ENCODE measurements at regions not wholly inside any gene's neighbourhood (a gene's known extent, or its start where the extent isn't known, plus 50 kb on each side); places are given as distances from the start of the nearest gene placed in this dataset.
"Not testable (repeated sequence)": the region's sequence is repeated elsewhere in the genome, so short reads cannot be mapped to it uniquely, and the experiment has no call there.

DNA sequence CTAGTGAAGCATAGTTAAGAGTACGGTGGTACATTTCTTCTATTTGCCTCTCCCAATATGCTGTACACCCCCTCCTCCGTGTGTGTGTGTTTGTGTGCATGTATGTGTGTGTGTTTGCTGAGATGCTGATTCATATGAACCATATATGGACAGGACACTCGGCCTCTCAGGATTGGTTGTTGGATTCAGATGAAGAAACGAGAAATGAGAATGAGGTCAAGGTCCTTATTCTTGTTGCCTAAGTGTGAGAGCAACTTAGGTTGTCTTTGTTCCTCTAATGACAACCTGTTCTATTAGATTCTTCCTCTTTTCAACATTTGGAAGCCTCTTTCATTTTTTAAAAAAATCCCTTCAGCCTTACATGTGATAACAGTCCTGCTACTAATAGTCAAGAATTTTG, 1387.6 kb downstream of the STIM2 start:
- no peak overlapping the region for H3K4me3 ChIP-seq (ENCODE audit: low read length)
- DNase-seq (ENCODE audit: low read depth, low spot score): no peak

DNA sequence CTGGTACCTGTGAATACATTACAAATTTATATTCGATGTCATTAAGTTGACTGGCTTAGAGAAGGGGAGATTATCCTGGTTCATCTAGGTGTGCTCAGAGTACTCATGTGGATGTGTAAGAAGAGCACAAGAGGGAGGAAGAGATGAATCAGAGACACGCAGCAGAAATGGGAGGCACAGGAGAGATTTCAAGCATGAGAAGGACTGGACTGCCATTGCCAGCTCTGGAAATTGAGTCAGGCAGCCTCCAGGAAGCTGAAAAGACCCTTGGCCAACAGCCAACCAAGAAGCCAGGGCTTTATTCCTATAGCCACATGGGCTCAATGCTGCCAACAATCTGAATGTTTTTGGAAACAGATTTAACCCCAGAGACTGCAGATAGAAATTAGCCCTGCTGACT, 1390.0 kb downstream of the STIM2 start:
- H3K4me3 ChIP-seq (ENCODE audit: low read length): no peak overlapping the region
- DNase-seq (ENCODE audit: low read depth, low spot score): no peak

GRCh38 chr4:28251831-28252230, 1391.2 kb downstream of the STIM2 start:
- DNase-seq (ENCODE audit: low read depth, low spot score): no peak

GRCh38 chr4:28254003-28254402, 1393.4 kb downstream of the STIM2 start:
- DNase-seq (ENCODE audit: low read depth, low spot score): no peak
- no peak overlapping the region for H3K4me3 ChIP-seq (ENCODE audit: low read length)

More at GRCh38 chr4:28251831-28252230, 1391.2 kb downstream of the STIM2 start:
- no peak overlapping the region for H3K4me3 ChIP-seq (ENCODE audit: low read length)

DNA sequence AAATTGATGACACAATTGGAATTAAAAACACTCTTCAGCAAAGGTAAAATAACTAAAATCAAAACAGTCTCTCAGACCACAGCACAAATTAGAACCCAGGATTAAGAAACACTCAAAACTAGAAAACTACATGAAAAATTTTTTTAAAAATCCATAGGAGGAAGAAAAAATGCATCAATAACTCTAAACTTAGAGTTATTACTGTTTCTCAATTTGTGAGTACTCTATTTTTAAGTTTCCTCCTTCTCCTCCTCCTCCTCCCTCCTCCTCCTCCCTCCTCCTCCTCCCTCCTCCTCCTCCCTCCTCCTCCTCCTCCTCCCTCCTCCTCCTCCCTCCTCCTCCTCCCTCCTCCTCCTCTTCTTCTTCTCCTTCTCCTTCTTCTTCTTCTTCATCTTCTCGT, 1395.7 kb downstream of the STIM2 start:
- H3K4me3 ChIP-seq (ENCODE audit: low read length): no peak overlapping the region
- no peak for DNase-seq (ENCODE audit: low read depth, low spot score)

- DNase-seq (ENCODE audit: low read depth, low spot score): no peak
- no peak overlapping the region for H3K4me3 ChIP-seq (ENCODE audit: low read length)
These were observed 1399.3 kb downstream of the STIM2 start for GRCh38 chr4:28259951-28260350.

GRCh38 chr4:28267166-28267565, 1406.5 kb downstream of the STIM2 start:
- no peak overlapping the region for H3K4me3 ChIP-seq (ENCODE audit: low read length)
- no peak for DNase-seq (ENCODE audit: low read depth, low spot score)

DNA sequence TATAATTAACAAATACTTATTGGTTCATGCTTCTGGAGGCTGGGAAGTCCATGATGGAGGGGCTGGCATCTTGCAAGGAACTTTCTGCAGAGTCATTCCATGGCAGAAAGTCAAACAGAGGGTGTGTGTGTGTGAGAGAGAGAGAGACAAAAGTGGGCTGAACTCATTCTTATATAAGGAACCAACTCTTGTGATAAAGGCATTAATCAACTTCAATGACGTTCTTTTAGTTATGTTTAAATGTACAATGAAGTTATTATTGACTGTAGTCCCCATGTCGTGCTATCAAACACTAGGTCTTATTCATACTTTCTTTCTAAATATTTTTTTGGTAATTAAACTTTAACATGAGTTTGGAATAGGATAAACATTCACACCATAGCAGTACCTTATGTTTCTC, 1408.8 kb downstream of the STIM2 start:
- H3K4me3 ChIP-seq (ENCODE audit: low read length): no peak overlapping the region
- no peak for DNase-seq (ENCODE audit: low read depth, low spot score)

- H3K4me3 ChIP-seq (ENCODE audit: low read length): no peak overlapping the region
- DNase-seq (ENCODE audit: low read depth, low spot score): no peak
These were observed 1417.3 kb downstream of the STIM2 start for GRCh38 chr4:28277931-28278330.

- no peak overlapping the region for H3K4me3 ChIP-seq (ENCODE audit: low read length)
- DNase-seq (ENCODE audit: low read depth, low spot score): no peak
These were observed 1418.0 kb downstream of the STIM2 start for GRCh38 chr4:28278676-28279075.

GRCh38 chr4:28279249-28279648, 1418.6 kb downstream of the STIM2 start:
- DNase-seq (ENCODE audit: low read depth, low spot score): no peak

DNA sequence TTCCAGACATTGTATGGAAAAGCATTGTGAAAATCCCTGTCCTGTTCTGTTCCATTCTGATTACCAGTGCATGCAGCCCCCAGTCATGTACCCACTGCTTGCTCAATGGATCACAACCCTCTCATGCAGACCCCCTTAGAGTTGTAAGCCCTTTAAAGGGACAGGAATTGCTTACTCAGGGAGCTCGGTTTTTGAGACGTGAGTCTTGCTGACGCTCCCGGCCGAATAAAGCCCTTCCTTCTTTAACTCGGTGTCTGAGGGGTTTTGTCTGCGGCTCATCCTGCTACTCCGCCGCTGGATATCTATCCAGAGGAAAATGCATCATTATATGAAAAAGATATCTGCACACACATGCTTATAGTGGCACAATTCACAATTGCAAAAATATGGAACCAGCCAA, 1425.6 kb downstream of the STIM2 start:
- DNase-seq (ENCODE audit: low read depth, low spot score); H3K4me3 ChIP-seq (ENCODE audit: low read length): not testable (repeated sequence)

More at GRCh38 chr4:28279249-28279648, 1418.6 kb downstream of the STIM2 start:
- H3K4me3 ChIP-seq (ENCODE audit: low read length): no peak overlapping the region

- DNase-seq (ENCODE audit: low read depth, low spot score): no peak
- H3K4me3 ChIP-seq (ENCODE audit: low read length): no peak overlapping the region
These were observed 1427.2 kb downstream of the STIM2 start for GRCh38 chr4:28287831-28288233.

DNA sequence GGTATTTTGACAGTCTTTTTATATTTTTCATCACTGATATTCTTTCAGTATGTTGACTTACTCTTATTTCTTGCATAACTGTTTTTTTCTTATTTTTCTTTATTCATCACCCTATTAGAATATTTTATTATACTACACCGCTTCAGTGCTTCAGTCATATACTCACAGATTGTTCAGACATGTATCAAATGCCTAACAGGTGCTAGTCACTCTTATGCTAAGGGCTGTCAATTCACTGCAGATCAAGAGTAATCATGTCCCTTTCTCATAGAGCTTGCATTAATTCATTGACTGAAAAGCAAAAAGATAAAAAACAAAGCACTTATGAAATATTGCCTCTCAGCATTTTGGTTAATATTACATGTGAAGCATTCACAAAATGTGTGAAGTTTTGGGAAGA, 1435.6 kb downstream of the STIM2 start:
- no peak for DNase-seq (ENCODE audit: low read depth, low spot score)
- no peak overlapping the region for H3K4me3 ChIP-seq (ENCODE audit: low read length)

- no peak overlapping the region for H3K4me3 ChIP-seq (ENCODE audit: low read length)
- DNase-seq (ENCODE audit: low read depth, low spot score): no peak
These were observed 1450.3 kb downstream of the STIM2 start for GRCh38 chr4:28310926-28311325.

- H3K4me3 ChIP-seq (ENCODE audit: low read length): not testable (repeated sequence)
These were observed 1451.9 kb downstream of the STIM2 start for GRCh38 chr4:28312497-28312896.

DNA sequence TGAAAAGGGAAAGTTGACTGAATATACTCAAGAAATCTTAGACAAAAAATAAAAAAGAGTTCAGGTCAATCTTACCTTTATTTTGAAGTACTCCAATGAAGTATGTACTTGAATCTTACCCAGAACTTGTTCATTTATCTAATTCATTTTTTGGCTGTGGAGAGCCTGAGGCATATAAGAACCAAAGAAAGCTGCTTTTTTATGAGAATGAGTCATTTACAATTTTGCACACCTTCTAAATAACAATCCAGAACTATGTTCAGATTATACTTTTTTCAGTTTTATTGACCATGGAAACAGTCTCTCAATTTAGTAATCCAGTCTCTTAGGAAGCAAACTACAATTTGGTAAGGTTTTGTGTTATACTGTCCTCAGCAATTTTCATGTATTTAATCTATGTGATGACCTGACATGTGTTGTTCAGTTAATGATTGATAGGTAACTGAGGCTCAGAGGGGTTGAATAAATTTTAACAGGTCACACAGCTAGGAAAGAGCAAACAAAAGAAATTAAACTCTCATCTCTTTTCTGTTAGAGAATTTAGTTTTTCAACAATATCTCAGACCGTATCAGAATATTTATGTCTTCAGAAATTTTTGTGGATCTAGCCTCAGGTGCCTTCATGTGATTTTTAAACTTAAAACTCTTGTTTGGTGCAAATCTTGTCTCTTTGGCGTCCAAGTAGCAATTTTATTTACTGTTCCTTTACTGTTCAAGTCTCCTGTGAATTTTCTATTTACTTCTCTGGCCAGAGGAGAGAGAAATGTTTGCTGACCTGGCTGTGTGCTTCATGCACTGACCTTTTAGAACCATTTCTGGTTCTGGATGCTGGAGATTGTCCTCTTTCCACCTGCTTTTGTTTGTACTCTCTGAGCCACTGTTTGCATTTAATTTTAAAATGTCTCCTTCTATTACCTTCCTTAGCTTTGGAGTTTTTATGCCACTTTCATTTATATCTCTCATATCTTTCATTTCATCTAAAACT, 1453.4 kb downstream of the STIM2 start:
- no peak for DNase-seq (ENCODE audit: low read depth, low spot score)
- no peak overlapping the region for H3K4me3 ChIP-seq (ENCODE audit: low read length)

More at GRCh38 chr4:28312497-28312896, 1451.9 kb downstream of the STIM2 start:
- not testable (repeated sequence) for DNase-seq (ENCODE audit: low read depth, low spot score)

DNA sequence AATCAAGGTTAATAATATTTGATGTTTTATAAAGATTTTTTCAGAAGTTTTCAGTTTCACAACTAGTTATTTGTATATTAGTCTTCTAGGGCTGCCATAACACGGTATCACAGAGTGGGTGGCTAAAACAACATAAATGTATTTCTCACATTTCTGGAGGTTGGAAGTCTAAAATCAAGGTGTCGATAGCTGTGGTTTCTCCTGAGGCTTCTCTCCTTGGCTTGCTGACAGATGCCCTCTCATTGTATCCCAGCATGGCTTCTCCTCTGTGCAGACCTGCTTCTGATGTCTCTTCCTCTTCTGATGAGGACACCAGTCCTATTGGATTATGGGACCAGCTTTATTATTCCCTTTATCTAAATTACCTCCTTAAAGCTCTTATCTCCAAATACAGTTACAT, 1456.6 kb downstream of the STIM2 start:
- H3K4me3 ChIP-seq (ENCODE audit: low read length): no peak overlapping the region

DNA sequence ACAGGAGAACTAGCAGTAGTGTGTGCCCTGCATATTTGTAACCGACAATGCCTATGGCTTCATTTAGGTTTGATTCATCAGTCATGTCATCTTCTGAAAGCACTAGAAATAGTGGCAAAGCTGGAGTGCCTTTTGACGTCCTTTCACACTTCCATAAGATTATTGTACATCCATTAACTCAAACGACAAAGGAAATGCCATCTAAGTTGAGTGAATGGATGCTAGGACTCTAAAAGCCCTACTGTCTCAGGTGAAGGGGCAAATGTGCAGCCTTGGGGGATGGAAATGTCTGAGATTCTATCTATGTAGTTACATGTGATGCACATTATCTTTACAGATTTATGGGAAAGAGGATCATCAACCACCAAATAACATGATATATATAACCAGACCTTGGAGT, 1473.6 kb downstream of the STIM2 start:
- no peak overlapping the region for H3K4me3 ChIP-seq (ENCODE audit: low read length)
- no peak for DNase-seq (ENCODE audit: low read depth, low spot score)

More for the DNA sequence above, 1456.6 kb downstream of the STIM2 start:
- no peak for DNase-seq (ENCODE audit: low read depth, low spot score)

DNA sequence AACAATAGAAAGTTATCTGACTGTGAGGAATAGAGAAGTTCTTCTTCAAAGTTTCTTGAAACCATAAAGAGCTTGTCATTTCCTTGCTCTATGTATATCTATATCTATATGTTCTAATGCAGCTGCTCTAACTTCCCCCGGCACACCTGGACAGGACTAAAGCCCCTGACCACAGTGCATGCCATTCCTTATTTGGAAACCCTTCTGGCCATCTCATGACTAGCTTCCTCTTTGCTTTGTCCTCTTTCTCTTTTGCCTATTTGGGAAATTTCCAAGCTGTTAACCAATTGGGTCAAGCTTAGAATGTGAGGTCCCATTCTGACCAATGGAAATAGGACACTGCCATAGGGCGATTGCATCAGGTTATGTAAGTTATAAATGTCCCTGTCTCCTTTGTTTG, 1481.1 kb downstream of the STIM2 start:
- no peak overlapping the region for H3K4me3 ChIP-seq (ENCODE audit: low read length)
- DNase-seq (ENCODE audit: low read depth, low spot score): no peak

DNA sequence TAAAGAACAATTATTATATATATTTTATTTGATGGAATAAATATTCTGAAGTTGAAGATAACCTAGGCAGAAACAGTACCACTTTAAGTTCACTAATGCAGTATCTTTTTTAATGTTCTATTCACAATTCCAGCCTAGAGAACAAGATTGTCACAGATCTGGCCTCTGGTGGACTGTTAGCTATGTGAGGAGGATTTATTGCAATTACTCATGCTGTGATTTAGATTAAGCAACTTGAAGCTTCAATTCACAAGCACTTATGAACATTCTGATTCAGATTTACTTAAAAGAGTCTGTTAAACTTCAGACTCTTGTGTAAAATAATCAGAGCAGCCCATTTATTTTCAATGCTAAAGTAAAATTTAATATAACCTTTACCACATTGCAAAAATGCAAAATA, 1489.8 kb downstream of the STIM2 start:
- no peak overlapping the region for H3K4me3 ChIP-seq (ENCODE audit: low read length)
- DNase-seq (ENCODE audit: low read depth, low spot score): no peak

All from Jurkat, Clone E6-1 (cell line).